Endometrium (tissue), 2 donors: ENCODE measurements at regions not wholly inside any gene's neighbourhood (a gene's known extent, or its start where the extent isn't known, plus 50 kb on each side); places are given as distances from the start of the nearest gene placed in this dataset.
A peak's percentile ranks its signal among the peaks of the same experiment; 100 is the strongest.

Experiments
- FAIRE-seq: peaks from 2 replicates; lab custom pipeline; 2012; peaks lifted over from hg19 to GRCh38; lab: Jason Lieb, UNC
- donor health status: control.
- donor health status: control.

- FAIRE-seq, result no peak
Measured at GRCh38 chr13:72342364-72342763, 385.1 kb downstream of the MZT1 start.

GRCh38 chr13:72341904-72342303, 385.5 kb downstream of the MZT1 start:
- FAIRE-seq, result no peak

- FAIRE-seq, result no peak
Measured at GRCh38 chr13:72317346-72318109, 409.9 kb downstream of the MZT1 start.

GRCh38 chr13:72316716-72317115, 410.7 kb downstream of the MZT1 start:
- no peak for FAIRE-seq

- no peak for FAIRE-seq
Measured at GRCh38 chr13:72315312-72315711, 412.1 kb downstream of the MZT1 start.

GRCh38 chr13:72314210-72314609, 413.2 kb downstream of the MZT1 start:
- FAIRE-seq, result no peak

GRCh38 chr13:72313546-72313945, 413.9 kb downstream of the MZT1 start:
- FAIRE-seq, result no peak

GRCh38 chr13:72303941-72304746, 423.3 kb downstream of the MZT1 start:
- FAIRE-seq, result peak; percentile 97

- no peak for FAIRE-seq
Measured at GRCh38 chr13:72296246-72296645, 429.2 kb upstream of the DACH1 start.

GRCh38 chr13:72295153-72295552, 428.1 kb upstream of the DACH1 start:
- FAIRE-seq, result peak; percentile 37

GRCh38 chr13:72293206-72293605, 426.2 kb upstream of the DACH1 start:
- no peak for FAIRE-seq

GRCh38 chr13:72290962-72291681, 424.1 kb upstream of the DACH1 start:
- FAIRE-seq, result no peak

GRCh38 chr13:72286421-72286820, 419.4 kb upstream of the DACH1 start:
- no peak for FAIRE-seq

GRCh38 chr13:72284791-72285190, 417.8 kb upstream of the DACH1 start:
- FAIRE-seq, result no peak

GRCh38 chr13:72261732-72262131, 394.7 kb upstream of the DACH1 start:
- no peak for FAIRE-seq

- FAIRE-seq, result no peak
Measured at GRCh38 chr13:72259528-72259927, 392.5 kb upstream of the DACH1 start.

GRCh38 chr13:72258340-72258981, 391.5 kb upstream of the DACH1 start:
- FAIRE-seq, result no peak

- no peak for FAIRE-seq
Measured at GRCh38 chr13:72255908-72256307, 388.9 kb upstream of the DACH1 start.

GRCh38 chr13:72253754-72254153, 386.8 kb upstream of the DACH1 start:
- FAIRE-seq, result no peak

- no peak for FAIRE-seq
Measured at GRCh38 chr13:72246396-72246795, 379.4 kb upstream of the DACH1 start.

- no peak for FAIRE-seq
Measured at GRCh38 chr13:72244788-72245187, 377.8 kb upstream of the DACH1 start.

GRCh38 chr13:72230131-72230530, 363.1 kb upstream of the DACH1 start:
- FAIRE-seq, result no peak
